IPS DF 19.7 (cell line): ENCODE measurements at regions not wholly inside any gene's neighbourhood (a gene's known extent, or its start where the extent isn't known, plus 50 kb on each side); places are given as distances from the start of the nearest gene placed in this dataset.

Experiments used
- DNase-seq: peaks from one replicate; pipeline ENCODE4 v3.0.0-alpha.2; 2013; ENCODE audit warnings: low read depth, low spot score

DNA sequence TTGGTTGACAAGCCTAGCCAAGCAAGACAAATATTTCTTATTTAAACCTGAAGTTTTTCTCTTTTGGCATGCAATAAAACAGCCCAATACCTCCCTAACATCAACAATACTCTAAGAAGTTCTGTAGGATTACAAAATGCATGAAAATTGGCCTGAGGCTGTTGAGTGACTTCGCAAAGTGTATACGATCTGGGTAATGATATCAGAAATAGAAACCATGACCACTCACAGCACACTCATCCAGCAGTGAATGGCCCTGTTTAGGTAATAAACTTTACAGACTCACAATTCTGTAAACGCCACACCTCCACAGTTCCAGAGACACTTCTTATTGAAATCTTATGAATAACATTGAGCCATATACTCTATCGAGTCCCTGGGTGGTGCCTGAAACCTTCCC is 83.0 kb upstream of the NAALADL2 start:
- no peak for DNase-seq

GRCh38 chr3:174776636-174777035 is 82.5 kb upstream of the NAALADL2 start:
- no peak for DNase-seq

- DNase-seq, result no peak
These were observed 81.3 kb upstream of the NAALADL2 start for GRCh38 chr3:174777813-174778212.

- DNase-seq, result no peak
These were observed 75.6 kb upstream of the NAALADL2 start for GRCh38 chr3:174783502-174783901.

GRCh38 chr3:174784206-174784934 is 74.8 kb upstream of the NAALADL2 start:
- DNase-seq, result no peak

- DNase-seq, result no peak
These were observed 72.3 kb upstream of the NAALADL2 start for GRCh38 chr3:174786825-174787224.

- DNase-seq, result no peak
These were observed 68.0 kb upstream of the NAALADL2 start for GRCh38 chr3:174791161-174791560.

DNA sequence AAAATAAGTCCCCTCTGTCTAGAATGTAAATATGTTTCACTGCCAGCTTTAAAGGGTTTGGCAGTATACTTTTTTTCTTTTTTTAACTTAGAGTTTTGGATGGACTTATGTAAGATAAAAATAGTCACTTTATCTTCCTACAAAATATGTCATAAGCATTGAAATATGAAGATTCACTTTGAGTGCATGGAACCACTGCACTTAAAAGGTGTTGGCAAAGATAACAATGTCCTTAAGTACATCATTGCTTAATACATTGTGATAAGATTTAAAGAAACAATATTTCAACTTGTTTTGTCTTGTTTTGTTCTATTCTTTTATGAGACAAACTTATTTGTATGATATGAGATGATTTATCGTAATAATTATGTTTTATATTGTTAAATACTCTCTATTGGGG is 66.3 kb upstream of the NAALADL2 start:
- DNase-seq, result no peak
